Neural cell (in vitro differentiated cells): ENCODE measurements at regions not wholly inside any gene's neighbourhood (a gene's known extent, or its start where the extent isn't known, plus 50 kb on each side); places are given as distances from the start of the nearest gene placed in this dataset.
"Not testable (repeated sequence)": the region's sequence is repeated elsewhere in the genome, so short reads cannot be mapped to it uniquely, and the experiment has no call there.

Source experiments
- EP300 ChIP-seq: fragments of 450-650 bp; conservative IDR thresholded peaks from 2 replicates; pipeline ENCODE4 v1.6.1; 2014; ENCODE audit warnings: antibody characterized with exemption, mild to moderate bottlenecking, moderate library complexity; ENCODE audit not compliant: poor library complexity, severe bottlenecking
- EZH2 ChIP-seq: fragments of 200-600, 300-800 bp; shearing (Covaris generic), sonication (generic); IDR thresholded peaks from 2 replicates; pipeline ENCODE4 v1.6.1; 2014; ENCODE audit warnings: antibody characterized with exemption, low read length, borderline replicate concordance, mild to moderate bottlenecking; ENCODE audit not compliant: insufficient read depth, poor library complexity, severe bottlenecking
- REST ChIP-seq: IDR thresholded peaks from 2 replicates; pipeline ENCODE4 v1.6.1; 2012; ENCODE audit warnings: borderline replicate concordance
- SMC3 ChIP-seq: fragments of 450-650 bp; conservative IDR thresholded peaks from 2 replicates; pipeline ENCODE4 v1.6.1; 2014; ENCODE audit warnings: antibody characterized with exemption, mild to moderate bottlenecking, moderate library complexity; ENCODE audit not compliant: poor library complexity
- TAF1 ChIP-seq: IDR thresholded peaks from 2 replicates; pipeline ENCODE4 v1.6.1; 2012; ENCODE audit warnings: low read depth
- TF ChIP-seq, protein P1 (sequence below): fragments of 450-650 bp; IDR thresholded peaks from 2 replicates; pipeline ENCODE4 v1.5.1; 2014; ENCODE audit warnings: antibody characterized with exemption, mild to moderate bottlenecking, moderate library complexity; ENCODE audit not compliant: poor library complexity, severe bottlenecking

GRCh38 chrX:65407662-65408061 is 126.9 kb downstream of the LAS1L start:
- TF ChIP-seq REST, EP300, SMC3, EZH2, TAF1: not testable (repeated sequence)
- TF ChIP-seq, protein P1, sequence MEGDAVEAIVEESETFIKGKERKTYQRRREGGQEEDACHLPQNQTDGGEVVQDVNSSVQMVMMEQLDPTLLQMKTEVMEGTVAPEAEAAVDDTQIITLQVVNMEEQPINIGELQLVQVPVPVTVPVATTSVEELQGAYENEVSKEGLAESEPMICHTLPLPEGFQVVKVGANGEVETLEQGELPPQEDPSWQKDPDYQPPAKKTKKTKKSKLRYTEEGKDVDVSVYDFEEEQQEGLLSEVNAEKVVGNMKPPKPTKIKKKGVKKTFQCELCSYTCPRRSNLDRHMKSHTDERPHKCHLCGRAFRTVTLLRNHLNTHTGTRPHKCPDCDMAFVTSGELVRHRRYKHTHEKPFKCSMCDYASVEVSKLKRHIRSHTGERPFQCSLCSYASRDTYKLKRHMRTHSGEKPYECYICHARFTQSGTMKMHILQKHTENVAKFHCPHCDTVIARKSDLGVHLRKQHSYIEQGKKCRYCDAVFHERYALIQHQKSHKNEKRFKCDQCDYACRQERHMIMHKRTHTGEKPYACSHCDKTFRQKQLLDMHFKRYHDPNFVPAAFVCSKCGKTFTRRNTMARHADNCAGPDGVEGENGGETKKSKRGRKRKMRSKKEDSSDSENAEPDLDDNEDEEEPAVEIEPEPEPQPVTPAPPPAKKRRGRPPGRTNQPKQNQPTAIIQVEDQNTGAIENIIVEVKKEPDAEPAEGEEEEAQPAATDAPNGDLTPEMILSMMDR = not testable (repeated sequence)
